ENCODE measurements at regions not wholly inside any gene's neighbourhood (a gene's known extent, or its start where the extent isn't known, plus 50 kb on each side); places are given as distances from the start of the nearest gene placed in this dataset.

GRCh38 chr3:167166594-167167253 is 213.4 kb downstream of the ZBBX start:
- Histone ChIP-seq H2BK120ac (ENCODE audit: low read depth, low read length) (no peak overlapping the region), H2BK20ac (ENCODE audit: low read depth, low read length) (no peak overlapping the region), H4K5ac (ENCODE audit: low read depth, low read length) (no peak overlapping the region), H3K14ac (replicated peaks; ENCODE audit: low read depth, low read length) (no peak overlapping the region), H3K23ac (ENCODE audit: low read depth, low read length) (no peak overlapping the region), H3K4ac (ENCODE audit: low read depth, low read length) (no peak overlapping the region), H2BK5ac (ENCODE audit: low read depth, low read length, poor library complexity, severe bottlenecking) (no peak overlapping the region), H2BK15ac (ENCODE audit: low read depth, low read length) (no peak overlapping the region), H3K27ac (ENCODE audit: insufficient read depth, low read length) (no peak overlapping the region), H2AK5ac (ENCODE audit: low read depth, low read length) (no peak overlapping the region), H3K27me3 (ENCODE audit: control insufficient read depth, insufficient read depth, low read length) (no peaks in the 10 kb centered on the region), H4K91ac (ENCODE audit: insufficient read depth, low read depth, low read length) (no peak overlapping the region), H3K9ac (ENCODE audit: low read depth, low read length) (no peak overlapping the region), H3K79me1 (ENCODE audit: low read depth in 1 of 2, low read length in 2 of 2) (no peaks in the 10 kb centered on the region), H3K56ac (ENCODE audit: extremely low read depth, insufficient read depth, low read length) (no peak overlapping the region), H3K18ac (ENCODE audit: low read depth, low read length) (no peak overlapping the region), H2AFZ (replicated peaks; ENCODE audit: low read length, poor library complexity) (no peak overlapping the region), H4K8ac (ENCODE audit: low read depth in 2 of 2, low read length in 2 of 2) (no peak overlapping the region), H3K36me3 (ENCODE audit: control insufficient read depth, insufficient read depth, low read length) (no peaks in the 10 kb centered on the region), H3K4me3 (ENCODE audit: insufficient read depth, low read depth, low read length) (no peak overlapping the region), H3K9me3 (ENCODE audit: control insufficient read depth, insufficient read depth, low read length) (peaks cover 11% of the 10 kb centered on the region), H3K4me2 (ENCODE audit: low read depth, low read length) (no peak overlapping the region), H3K4me1 (ENCODE audit: control insufficient read depth, insufficient read depth, low read length) (no peaks in the 10 kb centered on the region), H4K20me1 (ENCODE audit: insufficient read depth, low read length) (no peaks in the 10 kb centered on the region), H3K9me1 (ENCODE audit: insufficient read depth, low read length) (no peaks in the 10 kb centered on the region), H2AK9ac (replicated peaks; ENCODE audit: low read depth, low read length, poor library complexity) (no peak overlapping the region)
- in situ Hi-C loops (cut with MboI; ENCODE audit: low sequenced_read_pairs): no loop called here
- CTCF ChIA-PET: no interaction called here
- BruUV-seq (replicated peaks): no TSS peak
- ATAC-seq (ENCODE audit: low read depth) (no peak), DNase-seq (no peak)
- no CpG with 5 or more reads among the region's 4 CpGs for WGBS, 2 experiments (ENCODE audit: extremely low coverage in 2 of 2, insufficient read length in 1 of 2)
- POLR2A ChIA-PET (ENCODE audit: unreplicated experiment): no interaction called here
- no peak for TF ChIP-seq BHLHE40 (IDR thresholded peaks at IDR 0.05; ENCODE audit: low read depth, low read length)
- intact Hi-C loops (cut with micrococcal nuclease): no loop called here
- dilution Hi-C loops (cut with HindIII; ENCODE audit: low sequenced_read_pairs, unreplicated experiment): no loop called here

All from IMR-90 (cell line).